Activated CD4-positive, alpha-beta T cell treated with anti-CD3 and anti-CD28 coated beads for 48 hours (primary cell): ENCODE measurements at regions not wholly inside any gene's neighbourhood (a gene's known extent, or its start where the extent isn't known, plus 50 kb on each side); places are given as distances from the start of the nearest gene placed in this dataset.
"Not testable (repeated sequence)": the region's sequence is repeated elsewhere in the genome, so short reads cannot be mapped to it uniquely, and the experiment has no call there.

Source experiments
- DNase-seq: peaks from one replicate; pipeline ENCODE4 v3.0.0-alpha.2; 2020

- no peak for DNase-seq
Measured at GRCh38 chr14:43671716-43672485, 835.2 kb downstream of the FSCB start.

GRCh38 chr14:43669355-43669754, 837.7 kb downstream of the FSCB start:
- no peak for DNase-seq

GRCh38 chr14:43665570-43666267, 841.4 kb downstream of the FSCB start:
- DNase-seq, result no peak

GRCh38 chr14:43655194-43655593, 851.9 kb downstream of the FSCB start:
- DNase-seq, result not testable (repeated sequence)

- DNase-seq, result no peak
Measured at GRCh38 chr14:43651896-43652295, 855.2 kb downstream of the FSCB start.

GRCh38 chr14:43651185-43651787, 855.8 kb downstream of the FSCB start:
- no peak for DNase-seq

GRCh38 chr14:43649508-43649907, 857.6 kb downstream of the FSCB start:
- no peak for DNase-seq

GRCh38 chr14:43647302-43647701, 859.8 kb downstream of the FSCB start:
- no peak for DNase-seq

GRCh38 chr14:43640718-43641267, 866.3 kb downstream of the FSCB start:
- no peak for DNase-seq

- DNase-seq, result no peak
Measured at GRCh38 chr14:43625294-43625693, 881.8 kb downstream of the FSCB start.

GRCh38 chr14:43621282-43621681, 885.8 kb downstream of the FSCB start:
- DNase-seq, result no peak

- DNase-seq, result no peak
Measured at GRCh38 chr14:43595096-43595772, 911.8 kb downstream of the FSCB start.

- DNase-seq, result no peak
Measured at GRCh38 chr14:43591776-43592175, 915.3 kb downstream of the FSCB start.

GRCh38 chr14:43587183-43587582, 919.9 kb downstream of the FSCB start:
- DNase-seq, result no peak

GRCh38 chr14:43579671-43580070, 927.4 kb downstream of the FSCB start:
- DNase-seq, result no peak

- DNase-seq, result no peak
Measured at GRCh38 chr14:43568022-43568421, 939.1 kb downstream of the FSCB start.

- no peak for DNase-seq
Measured at GRCh38 chr14:43548368-43548767, 958.7 kb downstream of the FSCB start.

- not testable (repeated sequence) for DNase-seq
Measured at GRCh38 chr14:43547596-43547995, 959.5 kb downstream of the FSCB start.

- DNase-seq, result no peak
Measured at GRCh38 chr14:43541356-43541755, 965.7 kb downstream of the FSCB start.

GRCh38 chr14:43540948-43541347, 966.1 kb downstream of the FSCB start:
- no peak for DNase-seq

GRCh38 chr14:43539210-43539609, 967.9 kb downstream of the FSCB start:
- DNase-seq, result no peak

GRCh38 chr14:43535231-43535838, 971.7 kb downstream of the FSCB start:
- DNase-seq, result no peak
